HepG2 (cell line): ENCODE measurements at regions not wholly inside any gene's neighbourhood (a gene's known extent, or its start where the extent isn't known, plus 50 kb on each side); places are given as distances from the start of the nearest gene placed in this dataset.
"Not testable (repeated sequence)": the region's sequence is repeated elsewhere in the genome, so short reads cannot be mapped to it uniquely, and the experiment has no call there.

ENCODE experiments used
- HNRNPL ChIP-seq: fragments of 200-400 bp; formaldehyde crosslinking; IDR thresholded peaks from 2 replicates; pipeline ENCODE4 v1.6.1; 2017; ENCODE audit warnings: mild to moderate bottlenecking, low read depth, low read length
- IKZF1 ChIP-seq: fragments of 450-650 bp; IDR thresholded peaks from 2 replicates; pipeline ENCODE4 v1.7.1; 2016
- NFKBIZ ChIP-seq: IDR thresholded peaks from 2 replicates; pipeline ENCODE4 v1.6.1; 2018; ENCODE audit warnings: missing genetic modification reagents, missing compliant biosample characterization
- NONO ChIP-seq, 2 experiments: fragments of 450-650 bp in 1 of 2; sonication (generic) in 1 of 2; formaldehyde crosslinking in 1 of 2; IDR thresholded peaks in 1 of 2; conservative IDR thresholded peaks in 1 of 2; 2 replicates each; pipeline versions ENCODE4 v1.6.1 to v1.8.0; 2017 to 2022; ENCODE audit warnings: mild to moderate bottlenecking in 1 of 2, missing genetic modification reagents in 1 of 2, moderate library complexity in 1 of 2
- NRL ChIP-seq: sonication (generic); formaldehyde crosslinking; IDR thresholded peaks from 2 replicates; pipeline ENCODE4 v1.5.0; 2020; ENCODE audit warnings: missing genetic modification reagents, mild to moderate bottlenecking, moderate library complexity, borderline replicate concordance
- PRPF4 ChIP-seq: fragments of 200-400 bp; formaldehyde crosslinking; IDR thresholded peaks from 2 replicates; pipeline ENCODE4 v1.6.1; 2016; ENCODE audit warnings: low read length, low read depth; ENCODE audit not compliant: poor library complexity, severe bottlenecking
- RAD51 ChIP-seq: fragments of 450-650 bp; IDR thresholded peaks from 2 replicates; pipeline ENCODE4 v1.6.1; 2016; ENCODE audit warnings: borderline replicate concordance
- SP1 ChIP-seq, 2 experiments: fragments of 450-650 bp in 1 of 2; sonication (generic) in 1 of 2; formaldehyde crosslinking in 1 of 2; IDR thresholded peaks; 2 replicates each; pipeline versions ENCODE4 v1.4.0 to v1.6.1; 2016 to 2020; ENCODE audit warnings: missing genetic modification reagents in 1 of 2
- SP2 ChIP-seq: sonication (generic); formaldehyde crosslinking; IDR thresholded peaks from 2 replicates; pipeline ENCODE4 v1.5.1; 2020; ENCODE audit warnings: mild to moderate bottlenecking, missing genetic modification reagents
- TRIM24 ChIP-seq: sonication (generic); formaldehyde crosslinking; IDR thresholded peaks from 2 replicates; pipeline ENCODE4 v1.8.0; 2022; ENCODE audit warnings: mild to moderate bottlenecking, missing genetic modification reagents
- ZBTB1 ChIP-seq: sonication (generic); formaldehyde crosslinking; IDR thresholded peaks from 2 replicates; pipeline ENCODE4 v1.4.0; 2020; ENCODE audit warnings: missing genetic modification reagents, borderline replicate concordance
- ZBTB20 ChIP-seq: sonication (generic); formaldehyde crosslinking; IDR thresholded peaks from 2 replicates; pipeline ENCODE4 v1.8.1; 2023; ENCODE audit warnings: missing genetic modification reagents, low read depth, mild to moderate bottlenecking, borderline replicate concordance
- ZNF383 ChIP-seq: sonication (generic); formaldehyde crosslinking; IDR thresholded peaks from 2 replicates; pipeline ENCODE4 v1.4.0; 2020; ENCODE audit warnings: missing genetic modification reagents, mild to moderate bottlenecking, borderline replicate concordance
- ZNF44 ChIP-seq: sonication (generic); formaldehyde crosslinking; IDR thresholded peaks from 2 replicates; pipeline ENCODE4 v1.5.1; 2020; ENCODE audit warnings: mild to moderate bottlenecking, missing genetic modification reagents
- ZNF501 ChIP-seq: sonication (generic); formaldehyde crosslinking; IDR thresholded peaks from 2 replicates; pipeline ENCODE4 v1.5.1; 2020; ENCODE audit warnings: mild to moderate bottlenecking, moderate library complexity, missing genetic modification reagents
- ZNF556 ChIP-seq: sonication (generic); formaldehyde crosslinking; IDR thresholded peaks from 2 replicates; pipeline ENCODE4 v1.4.0; 2020; ENCODE audit warnings: mild to moderate bottlenecking, missing genetic modification reagents, borderline replicate concordance
- TF ChIP-seq, protein P1 (sequence below): sonication (generic); formaldehyde crosslinking; IDR thresholded peaks from 2 replicates; pipeline ENCODE4 v1.5.1; 2020; ENCODE audit warnings: mild to moderate bottlenecking, missing genetic modification reagents, moderate library complexity
- TF ChIP-seq, protein P2 (sequence below): sonication (generic); formaldehyde crosslinking; IDR thresholded peaks from 2 replicates; pipeline ENCODE4 v1.5.0; 2020; ENCODE audit warnings: missing genetic modification reagents, mild to moderate bottlenecking, borderline replicate concordance

DNA sequence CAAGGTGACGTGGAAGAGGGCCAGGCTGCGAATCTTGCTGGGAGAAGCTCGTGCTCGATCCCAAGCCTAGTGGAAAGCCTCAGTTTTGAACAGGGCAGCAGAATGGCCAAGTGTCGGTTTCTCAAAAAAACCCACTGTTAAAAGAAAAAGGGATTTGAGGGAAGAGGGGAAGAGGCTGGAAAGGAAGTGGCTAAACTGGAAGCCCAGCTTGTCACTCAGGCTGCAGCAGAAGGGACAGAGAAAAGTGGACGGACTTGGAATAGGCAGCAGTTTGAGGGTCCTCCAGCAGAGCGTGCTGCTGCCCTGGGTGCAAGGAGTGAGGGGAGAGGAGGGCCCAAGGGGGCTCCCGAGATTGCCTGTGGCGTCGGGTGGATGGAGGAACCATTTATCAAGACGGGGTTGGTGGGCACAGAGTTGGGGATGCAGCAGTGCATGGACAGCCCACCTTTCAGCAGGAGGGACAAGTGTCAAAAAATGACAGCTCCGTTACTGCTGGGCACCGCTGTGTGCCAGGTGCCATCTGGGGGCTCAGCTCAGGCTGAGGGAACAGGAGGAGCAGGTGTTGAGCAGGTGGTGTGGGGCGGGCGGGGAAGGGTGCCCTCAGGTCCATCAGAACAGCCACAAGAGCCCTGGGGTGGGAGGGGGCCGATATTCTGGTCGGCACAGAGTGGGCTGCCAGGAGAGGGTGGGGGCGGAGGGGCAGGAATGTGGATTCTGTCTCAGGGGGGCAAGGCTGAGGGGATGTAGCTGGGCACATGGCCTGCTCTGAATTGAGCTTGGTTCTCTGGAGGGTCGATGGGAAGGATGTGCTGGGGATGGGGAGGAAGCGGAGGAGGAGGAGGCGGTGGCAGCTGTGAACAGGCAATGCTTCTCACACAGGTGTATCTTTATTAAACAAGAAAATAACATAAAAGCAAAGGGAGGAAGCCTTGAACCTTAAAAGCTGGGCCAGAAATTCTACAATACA lies 73.1 kb upstream of the METTL9 start (continued):
- TF ChIP-seq, protein P1, sequence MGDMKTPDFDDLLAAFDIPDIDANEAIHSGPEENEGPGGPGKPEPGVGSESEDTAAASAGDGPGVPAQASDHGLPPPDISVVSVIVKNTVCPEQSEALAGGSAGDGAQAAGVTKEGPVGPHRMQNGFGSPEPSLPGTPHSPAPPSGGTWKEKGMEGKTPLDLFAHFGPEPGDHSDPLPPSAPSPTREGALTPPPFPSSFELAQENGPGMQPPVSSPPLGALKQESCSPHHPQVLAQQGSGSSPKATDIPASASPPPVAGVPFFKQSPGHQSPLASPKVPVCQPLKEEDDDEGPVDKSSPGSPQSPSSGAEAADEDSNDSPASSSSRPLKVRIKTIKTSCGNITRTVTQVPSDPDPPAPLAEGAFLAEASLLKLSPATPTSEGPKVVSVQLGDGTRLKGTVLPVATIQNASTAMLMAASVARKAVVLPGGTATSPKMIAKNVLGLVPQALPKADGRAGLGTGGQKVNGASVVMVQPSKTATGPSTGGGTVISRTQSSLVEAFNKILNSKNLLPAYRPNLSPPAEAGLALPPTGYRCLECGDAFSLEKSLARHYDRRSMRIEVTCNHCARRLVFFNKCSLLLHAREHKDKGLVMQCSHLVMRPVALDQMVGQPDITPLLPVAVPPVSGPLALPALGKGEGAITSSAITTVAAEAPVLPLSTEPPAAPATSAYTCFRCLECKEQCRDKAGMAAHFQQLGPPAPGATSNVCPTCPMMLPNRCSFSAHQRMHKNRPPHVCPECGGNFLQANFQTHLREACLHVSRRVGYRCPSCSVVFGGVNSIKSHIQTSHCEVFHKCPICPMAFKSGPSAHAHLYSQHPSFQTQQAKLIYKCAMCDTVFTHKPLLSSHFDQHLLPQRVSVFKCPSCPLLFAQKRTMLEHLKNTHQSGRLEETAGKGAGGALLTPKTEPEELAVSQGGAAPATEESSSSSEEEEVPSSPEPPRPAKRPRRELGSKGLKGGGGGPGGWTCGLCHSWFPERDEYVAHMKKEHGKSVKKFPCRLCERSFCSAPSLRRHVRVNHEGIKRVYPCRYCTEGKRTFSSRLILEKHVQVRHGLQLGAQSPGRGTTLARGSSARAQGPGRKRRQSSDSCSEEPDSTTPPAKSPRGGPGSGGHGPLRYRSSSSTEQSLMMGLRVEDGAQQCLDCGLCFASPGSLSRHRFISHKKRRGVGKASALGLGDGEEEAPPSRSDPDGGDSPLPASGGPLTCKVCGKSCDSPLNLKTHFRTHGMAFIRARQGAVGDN (CRISPR knock-in tag) = peak; percentile 49
- peak; percentile 38 for TF ChIP-seq PRPF4
- peak; percentile 24; the same call in 1 of the 2 replicates for TF ChIP-seq RAD51
- TF ChIP-seq IKZF1 = 0 out of 2 replicates have a peak, but pooled peaks have one; percentile 57
- TF ChIP-seq HNRNPL = peak; percentile 66; the same call in 1 of the 2 replicates
- 0 out of 2 replicates have a peak, but pooled peaks have one; percentile 26 for TF ChIP-seq ZNF556 (CRISPR knock-in tag)
- TF ChIP-seq ZBTB20 (CRISPR knock-in tag) = peak; percentile 10; the same call in 1 of the 2 replicates
- TF ChIP-seq NFKBIZ = 0 out of 2 replicates have a peak, but pooled peaks have one; percentile 31
- 0 out of 2 replicates have a peak, but pooled peaks have one; percentile 51 for TF ChIP-seq ZNF44
- peak; percentile 47; the same call in 1 of the 2 replicates for TF ChIP-seq SP1 (IDR thresholded peaks at IDR 0.05)
- not testable (repeated sequence) for TF ChIP-seq SP1 (CRISPR knock-in tag; IDR thresholded peaks at IDR 0.05); NONO (CRISPR knock-in tag; conservative IDR thresholded peaks at IDR 0.05)
- TF ChIP-seq, protein P2, sequence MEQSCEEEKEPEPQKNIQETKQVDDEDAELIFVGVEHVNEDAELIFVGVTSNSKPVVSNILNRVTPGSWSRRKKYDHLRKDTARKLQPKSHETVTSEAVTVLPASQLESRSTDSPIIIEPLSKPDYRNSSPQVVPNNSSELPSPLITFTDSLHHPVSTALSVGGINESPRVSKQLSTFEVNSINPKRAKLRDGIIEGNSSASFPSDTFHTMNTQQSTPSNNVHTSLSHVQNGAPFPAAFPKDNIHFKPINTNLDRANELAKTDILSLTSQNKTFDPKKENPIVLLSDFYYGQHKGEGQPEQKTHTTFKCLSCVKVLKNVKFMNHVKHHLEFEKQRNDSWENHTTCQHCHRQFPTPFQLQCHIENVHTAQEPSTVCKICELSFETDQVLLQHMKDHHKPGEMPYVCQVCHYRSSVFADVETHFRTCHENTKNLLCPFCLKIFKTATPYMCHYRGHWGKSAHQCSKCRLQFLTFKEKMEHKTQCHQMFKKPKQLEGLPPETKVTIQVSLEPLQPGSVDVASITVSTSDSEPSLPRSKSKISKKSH (CRISPR knock-in tag) = peak; percentile 58
- TF ChIP-seq TRIM24 (CRISPR knock-in tag) = peak; percentile 56; the same call in 1 of the 2 replicates
- peak; percentile 35; the same call in 1 of the 2 replicates for TF ChIP-seq ZNF501 (CRISPR knock-in tag)
- TF ChIP-seq SP2 (CRISPR knock-in tag) = peak; percentile 24; the same call in 1 of the 2 replicates
- TF ChIP-seq NONO (IDR thresholded peaks at IDR 0.05) = 0 out of 2 replicates have a peak, but pooled peaks have one; percentile 72
- TF ChIP-seq ZBTB1 (CRISPR knock-in tag) = 0 out of 2 replicates have a peak, but pooled peaks have one; percentile 7
- peak; percentile 82 for TF ChIP-seq NRL (CRISPR knock-in tag)
- 0 out of 2 replicates have a peak, but pooled peaks have one; percentile 2 for TF ChIP-seq ZNF383
